ENCODE measurements at regions not wholly inside any gene's neighbourhood (a gene's known extent, or its start where the extent isn't known, plus 50 kb on each side); places are given as distances from the start of the nearest gene placed in this dataset.
A peak's percentile ranks its signal among the peaks of the same experiment; 100 is the strongest.

DNA sequence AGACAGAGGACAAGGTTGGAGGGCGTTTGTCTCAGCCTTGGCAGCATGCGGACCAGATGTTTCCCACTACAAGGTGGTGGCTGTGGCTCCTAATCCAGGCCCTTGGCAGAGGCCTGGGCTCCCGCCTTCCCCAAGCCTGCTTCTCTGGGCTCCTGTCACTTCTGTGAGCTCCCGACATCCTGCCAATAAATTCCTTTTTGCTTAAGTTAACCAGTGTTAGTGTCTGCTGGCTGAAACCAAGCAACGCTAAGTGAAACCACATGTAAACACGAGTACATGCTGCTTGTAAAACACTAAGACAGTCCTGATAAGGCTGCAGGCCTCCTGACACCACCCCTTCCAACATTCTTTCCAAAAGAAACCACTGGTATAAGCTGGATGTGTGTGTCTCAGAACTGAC, 263.6 kb upstream of the ZMIZ1 start:
- H3K9me3 ChIP-seq = no peaks in the 10 kb centered on the region
- TF ChIP-seq, protein P1, sequence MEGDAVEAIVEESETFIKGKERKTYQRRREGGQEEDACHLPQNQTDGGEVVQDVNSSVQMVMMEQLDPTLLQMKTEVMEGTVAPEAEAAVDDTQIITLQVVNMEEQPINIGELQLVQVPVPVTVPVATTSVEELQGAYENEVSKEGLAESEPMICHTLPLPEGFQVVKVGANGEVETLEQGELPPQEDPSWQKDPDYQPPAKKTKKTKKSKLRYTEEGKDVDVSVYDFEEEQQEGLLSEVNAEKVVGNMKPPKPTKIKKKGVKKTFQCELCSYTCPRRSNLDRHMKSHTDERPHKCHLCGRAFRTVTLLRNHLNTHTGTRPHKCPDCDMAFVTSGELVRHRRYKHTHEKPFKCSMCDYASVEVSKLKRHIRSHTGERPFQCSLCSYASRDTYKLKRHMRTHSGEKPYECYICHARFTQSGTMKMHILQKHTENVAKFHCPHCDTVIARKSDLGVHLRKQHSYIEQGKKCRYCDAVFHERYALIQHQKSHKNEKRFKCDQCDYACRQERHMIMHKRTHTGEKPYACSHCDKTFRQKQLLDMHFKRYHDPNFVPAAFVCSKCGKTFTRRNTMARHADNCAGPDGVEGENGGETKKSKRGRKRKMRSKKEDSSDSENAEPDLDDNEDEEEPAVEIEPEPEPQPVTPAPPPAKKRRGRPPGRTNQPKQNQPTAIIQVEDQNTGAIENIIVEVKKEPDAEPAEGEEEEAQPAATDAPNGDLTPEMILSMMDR (IDR thresholded peaks at IDR 0.05) = no peak
- no peaks in the 10 kb centered on the region for H3K36me3 ChIP-seq
- peaks cover 11 to 53% of the 10 kb centered on the region in 2 donors for H3K4me1 ChIP-seq (ENCODE audit: control insufficient read depth in 1 of 2, low read depth in 2 of 2)
- H3K27ac ChIP-seq = peak overlapping the region; percentile 62 to 70
- no peak overlapping the region for H3K4me3 ChIP-seq
- no peaks in the 10 kb centered on the region for H3K27me3 ChIP-seq (replicated peaks; ENCODE audit: insufficient read depth)
- peak; percentile 79 for ATAC-seq (ENCODE audit: insufficient number of reproducible peaks, low FRiP score, low read depth)
- DNase-seq (ENCODE audit: low spot score) = peak; percentile 36

DNA sequence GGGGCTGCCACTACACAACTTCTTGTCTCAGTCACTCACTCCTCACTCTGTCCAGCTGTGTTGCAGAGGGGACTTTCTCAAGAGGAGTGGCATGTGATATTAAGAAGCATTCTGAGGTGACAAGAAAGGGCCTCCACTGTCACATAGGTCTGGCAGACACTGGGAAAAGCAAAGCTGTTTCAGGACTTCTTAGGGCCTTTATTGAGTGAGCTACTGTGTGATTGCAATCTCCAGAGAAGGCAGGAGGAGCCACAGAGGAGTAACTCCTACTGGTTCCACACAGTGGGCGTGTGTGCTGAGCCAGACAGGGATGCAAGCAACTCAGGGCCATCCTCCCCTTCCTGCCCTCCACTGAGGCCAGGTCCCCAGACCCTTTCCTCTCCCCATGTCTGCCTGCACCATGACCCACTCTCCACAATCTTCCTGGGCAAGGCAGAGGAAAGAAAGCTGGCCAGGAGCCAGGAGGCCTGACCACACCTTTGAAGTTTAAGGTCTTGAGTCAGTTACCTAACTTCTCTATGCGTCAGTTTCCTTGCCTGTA, 262.0 kb upstream of the ZMIZ1 start:
- H3K9me3 ChIP-seq = no peaks in the 10 kb centered on the region
- H3K27me3 ChIP-seq (replicated peaks; ENCODE audit: insufficient read depth) = no peaks in the 10 kb centered on the region
- no peaks in the 10 kb centered on the region for H3K36me3 ChIP-seq
- H3K4me1 ChIP-seq (ENCODE audit: control insufficient read depth in 1 of 2, low read depth in 2 of 2) = peaks cover 11 to 53% of the 10 kb centered on the region in 2 donors
- H3K27ac ChIP-seq = no peak overlapping the region
- TF ChIP-seq, protein P1 (IDR thresholded peaks at IDR 0.05) = no peak
- DNase-seq (ENCODE audit: low spot score) (no peak), ATAC-seq (ENCODE audit: insufficient number of reproducible peaks, low FRiP score, low read depth) (no peak)
- no peak overlapping the region for H3K4me3 ChIP-seq

DNA sequence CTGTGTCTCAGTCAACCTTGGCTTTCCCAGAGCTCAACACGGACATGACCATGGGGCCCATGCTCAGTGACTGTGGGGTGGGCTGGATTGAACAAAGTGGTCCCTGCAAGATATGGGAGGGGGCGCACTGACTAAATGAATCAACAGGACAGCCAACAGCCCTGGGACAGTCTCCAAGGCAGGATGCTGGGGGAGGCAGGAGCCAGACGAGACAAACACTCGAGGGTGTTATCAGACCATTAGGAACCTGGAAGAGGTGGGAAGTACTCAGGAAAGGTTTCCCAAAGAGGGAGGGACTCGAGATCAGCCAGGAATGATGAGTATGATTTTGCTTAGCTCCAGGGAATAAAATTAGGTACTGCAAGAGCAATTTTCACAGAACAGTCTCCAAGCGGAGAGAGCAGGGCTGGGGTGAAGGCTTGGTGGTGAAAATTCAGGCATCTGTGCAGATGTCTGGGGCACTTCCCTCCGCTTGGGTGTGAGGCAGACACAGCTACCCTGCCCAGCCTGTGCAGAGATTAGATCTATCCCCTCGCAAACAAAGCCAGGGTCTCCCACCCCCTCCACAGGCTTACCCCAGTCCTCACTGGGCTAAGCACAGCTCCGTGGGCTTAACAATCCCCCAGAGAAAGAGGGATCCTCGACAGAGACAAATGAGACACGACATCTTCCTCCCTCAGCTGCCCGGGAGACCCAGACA, 261.1 kb upstream of the ZMIZ1 start:
- Histone ChIP-seq H3K4me1 (ENCODE audit: control insufficient read depth in 1 of 2, low read depth in 2 of 2) (peaks cover 11 to 47% of the 10 kb centered on the region in 2 donors), H3K36me3 (no peaks in the 10 kb centered on the region), H3K4me3 (no peak overlapping the region), H3K27ac (no peak overlapping the region), H3K27me3 (replicated peaks; ENCODE audit: insufficient read depth) (no peaks in the 10 kb centered on the region), H3K9me3 (no peaks in the 10 kb centered on the region)
- DNase-seq (ENCODE audit: low spot score) (no peak), ATAC-seq (ENCODE audit: insufficient number of reproducible peaks, low FRiP score, low read depth) (no peak)
- TF ChIP-seq, protein P1 (IDR thresholded peaks at IDR 0.05) = no peak

DNA sequence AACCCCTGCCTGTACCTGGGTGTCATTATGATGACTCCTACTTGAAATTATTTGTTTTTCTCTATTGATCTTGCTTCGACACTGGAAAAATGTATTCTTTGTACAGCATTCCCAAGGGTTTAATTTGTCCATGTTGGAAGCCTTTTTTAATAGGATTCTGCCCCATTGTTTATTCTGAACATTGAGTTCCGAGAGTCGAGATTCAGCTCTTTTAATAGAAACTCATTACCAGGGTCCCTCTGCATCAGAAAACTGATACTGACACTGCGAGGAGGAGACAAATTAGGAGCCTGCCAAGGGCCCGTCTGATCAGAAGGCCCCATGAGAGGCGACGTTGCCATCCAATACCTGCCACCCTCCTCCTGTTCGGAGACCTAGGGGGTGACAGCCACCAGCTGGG, 260.5 kb upstream of the ZMIZ1 start:
- H3K4me1 ChIP-seq (ENCODE audit: control insufficient read depth in 1 of 2, low read depth in 2 of 2) = peaks cover 11 to 42% of the 10 kb centered on the region in 2 donors

DNA sequence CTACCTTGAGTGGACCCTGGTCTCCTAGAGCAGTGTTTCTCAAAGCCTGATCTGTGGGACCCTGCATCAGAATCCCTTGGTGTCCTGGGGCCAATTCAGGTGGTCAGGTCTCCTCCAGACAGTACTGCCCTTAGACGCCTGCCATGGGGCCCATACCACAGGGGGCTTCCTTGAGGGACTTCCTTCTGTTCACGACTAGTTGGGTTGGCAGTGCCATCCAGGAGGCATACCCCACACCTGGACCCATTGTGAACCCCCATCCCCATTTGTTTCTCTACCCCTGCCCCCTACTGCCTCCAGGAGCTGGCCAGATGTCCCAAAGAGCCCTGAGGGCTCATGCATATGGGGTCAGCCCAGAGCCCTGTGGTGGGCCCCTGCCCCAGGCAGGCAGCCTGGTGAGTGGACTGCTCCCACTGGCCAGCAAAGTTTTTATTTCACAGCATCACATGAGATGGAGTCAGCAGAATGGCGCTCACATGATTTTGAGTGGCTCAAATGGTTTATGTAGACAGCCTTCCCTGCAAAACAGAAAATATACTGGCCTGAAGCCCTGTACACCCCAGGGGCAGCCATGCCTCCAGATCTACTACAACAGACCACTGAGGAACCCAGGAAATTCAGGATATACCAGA, 259.9 kb upstream of the ZMIZ1 start:
- no peak for ATAC-seq (ENCODE audit: insufficient number of reproducible peaks, low FRiP score, low read depth)
- no peak overlapping the region for H3K27ac ChIP-seq

More for the DNA sequence above, 260.5 kb upstream of the ZMIZ1 start:
- no peak for DNase-seq (ENCODE audit: low spot score)
- Histone ChIP-seq H3K27me3 (replicated peaks; ENCODE audit: insufficient read depth) (no peaks in the 10 kb centered on the region), H3K4me3 (no peak overlapping the region), H3K36me3 (no peaks in the 10 kb centered on the region), H3K27ac (no peak overlapping the region), H3K9me3 (no peaks in the 10 kb centered on the region)
- no peak for ATAC-seq (ENCODE audit: insufficient number of reproducible peaks, low FRiP score, low read depth)
- TF ChIP-seq, protein P1 (IDR thresholded peaks at IDR 0.05) = no peak

More for the DNA sequence above, 259.9 kb upstream of the ZMIZ1 start:
- Histone ChIP-seq H3K4me1 (ENCODE audit: control insufficient read depth in 1 of 2, low read depth in 2 of 2) (peaks cover 11 to 39% of the 10 kb centered on the region in 2 donors), H3K4me3 (no peak overlapping the region), H3K27me3 (replicated peaks; ENCODE audit: insufficient read depth) (no peaks in the 10 kb centered on the region), H3K36me3 (no peaks in the 10 kb centered on the region), H3K9me3 (no peaks in the 10 kb centered on the region)
- no peak for DNase-seq (ENCODE audit: low spot score)
- TF ChIP-seq, protein P1 (IDR thresholded peaks at IDR 0.05) = no peak

Data from thoracic aorta (tissue), 2 donors.